Neuronal stem cell (in vitro differentiated cells): ENCODE measurements at regions not wholly inside any gene's neighbourhood (a gene's known extent, or its start where the extent isn't known, plus 50 kb on each side); places are given as distances from the start of the nearest gene placed in this dataset.
A peak's percentile ranks its signal among the peaks of the same experiment; 100 is the strongest.

Experiments used
- DNase-seq: peaks from one replicate; pipeline ENCODE4 v3.0.0-alpha.2; 2013; ENCODE audit warnings: low spot score
- H2AFZ ChIP-seq: one replicate; pipeline ENCODE4 v1.6.1; 2013; ENCODE audit warnings: mild to moderate bottlenecking, low read length, inconsistent platforms
- H2AK5ac ChIP-seq: 2 replicates; pipeline ENCODE4 v1.6.1; 2013; ENCODE audit warnings: low read depth, mild to moderate bottlenecking, inconsistent platforms, low read length, moderate library complexity, mixed read lengths
- H2BK120ac ChIP-seq: 2 replicates; pipeline ENCODE4 v1.6.1; 2013; ENCODE audit warnings: low read depth, mild to moderate bottlenecking, inconsistent platforms, low read length, moderate library complexity, mixed read lengths
- H2BK12ac ChIP-seq: one replicate; pipeline ENCODE4 v1.6.1; 2013; ENCODE audit warnings: low read length, inconsistent platforms
- H2BK15ac ChIP-seq: 2 replicates; pipeline ENCODE4 v1.6.1; 2013; ENCODE audit warnings: mild to moderate bottlenecking, low read length, inconsistent platforms, mixed read lengths
- H2BK5ac ChIP-seq: one replicate; pipeline ENCODE4 v1.6.1; 2013; ENCODE audit warnings: inconsistent platforms, mild to moderate bottlenecking, low read length, moderate library complexity
- H3K14ac ChIP-seq: one replicate; pipeline ENCODE4 v1.6.1; 2013; ENCODE audit warnings: low read length, inconsistent platforms
- H3K18ac ChIP-seq: 2 replicates; pipeline ENCODE4 v1.6.1; 2013; ENCODE audit warnings: low read length, inconsistent platforms
- H3K23ac ChIP-seq: 2 replicates; pipeline ENCODE4 v1.6.1; 2013; ENCODE audit warnings: low read depth, mild to moderate bottlenecking, mixed read lengths, low read length, inconsistent platforms; ENCODE audit not compliant: poor library complexity
- H3K27ac ChIP-seq: replicated peaks from 3 replicates; pipeline ENCODE4 v1.5.1; 2013; ENCODE audit warnings: low read length, inconsistent platforms
- H3K27me3 ChIP-seq, 3 experiments: 2 replicates each; pipeline ENCODE4 v1.6.1; 2013; ENCODE audit warnings: low read length in 3 of 3, mild to moderate bottlenecking in 2 of 3, inconsistent platforms in 1 of 3, low read depth in 1 of 3, mixed read lengths in 1 of 3, moderate library complexity in 1 of 3; ENCODE audit not compliant: control insufficient read depth in 3 of 3, insufficient read depth in 3 of 3
- H3K36me3 ChIP-seq, 2 donors: replicated peaks in 1 of 2; 2 replicates each; pipeline ENCODE4 v1.6.1; 2013; ENCODE audit warnings: low read length in 2 of 2; ENCODE audit not compliant: control insufficient read depth in 2 of 2, insufficient read depth in 2 of 2
- H3K4ac ChIP-seq: 2 replicates; pipeline ENCODE4 v1.6.1; 2013; ENCODE audit warnings: inconsistent platforms, mild to moderate bottlenecking, low read length, moderate library complexity
- H3K4me1 ChIP-seq, 2 donors: 1 replicate in 1 of 2; 2 replicates in 1 of 2; pipeline ENCODE4 v1.6.1; 2013; ENCODE audit warnings: low read length in 2 of 2, low read depth in 1 of 2; ENCODE audit not compliant: control insufficient read depth in 2 of 2, insufficient read depth in 1 of 2
- H3K4me2 ChIP-seq: one replicate; pipeline ENCODE4 v1.6.1; 2013; ENCODE audit warnings: mild to moderate bottlenecking, low read length, inconsistent platforms; ENCODE audit not compliant: insufficient read depth, poor library complexity, severe bottlenecking
- H3K4me3 ChIP-seq, 2 donors: 2 replicates each; pipeline ENCODE4 v1.5.1; 2013; ENCODE audit warnings: low read length in 2 of 2, mild to moderate bottlenecking in 2 of 2, inconsistent platforms in 1 of 2, moderate library complexity in 1 of 2
- H3K79me1 ChIP-seq: one replicate; pipeline ENCODE4 v1.6.1; 2013; ENCODE audit warnings: low read depth, mild to moderate bottlenecking, inconsistent platforms, low read length, moderate library complexity
- H3K9ac ChIP-seq: one replicate; pipeline ENCODE4 v1.6.1; 2013; ENCODE audit warnings: mild to moderate bottlenecking, low read depth, low read length, inconsistent platforms; ENCODE audit not compliant: poor library complexity
- H3K9me3 ChIP-seq, 2 donors: replicated peaks in 1 of 2; 2 replicates each; pipeline versions ENCODE3 to v1.6.1; 2013; ENCODE audit warnings: low read length in 2 of 2, mild to moderate bottlenecking in 2 of 2, inconsistent platforms in 1 of 2, low read depth in 1 of 2, mixed read lengths in 1 of 2, moderate library complexity in 1 of 2; ENCODE audit not compliant: control insufficient read depth in 2 of 2, insufficient read depth in 1 of 2
- H4K8ac ChIP-seq: one replicate; pipeline ENCODE4 v1.6.1; 2013; ENCODE audit warnings: low read depth, mild to moderate bottlenecking, inconsistent platforms, low read length, moderate library complexity
- H4K91ac ChIP-seq: one replicate; pipeline ENCODE4 v1.6.1; 2013; ENCODE audit warnings: low read length, low read depth, mild to moderate bottlenecking, inconsistent platforms; ENCODE audit not compliant: poor library complexity
- WGBS, 2 donors: extraction: QIAGEN DNeasy Blood & Tissue Kit; methylation state at CpG; one replicate each; pipeline ENCODE4 v1.1.7; 2013; ENCODE audit warnings: missing lambda C conversion rate in 2 of 2, mixed read lengths in 1 of 2; ENCODE audit not compliant: insufficient read length in 2 of 2, insufficient replicate concordance in 1 of 2; ENCODE audit errors: extremely low coverage in 2 of 2; 5-methylcytosine and 5-hydroxymethylcytosine counted together

DNA sequence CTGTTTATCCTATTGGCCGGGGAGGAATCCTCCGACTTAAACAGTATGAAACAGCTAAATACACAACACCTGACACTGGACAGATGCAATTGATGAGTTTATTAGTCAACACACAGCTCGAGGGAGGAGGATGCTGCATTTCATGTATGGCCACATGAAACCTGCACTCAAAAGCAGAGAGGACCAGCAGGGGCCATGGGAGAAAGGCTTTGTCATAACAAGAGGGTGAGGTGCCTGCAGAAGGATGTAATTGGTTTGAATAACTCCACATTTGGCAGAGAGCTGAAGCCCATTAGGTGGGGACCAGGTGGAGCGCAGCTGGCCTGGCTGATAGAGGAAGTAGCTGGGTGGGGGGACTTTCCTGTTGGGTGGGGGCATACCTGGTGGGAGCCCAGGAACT, 599.1 kb downstream of the PTPRU start:
- no peak overlapping the region for H2BK12ac ChIP-seq
- no peak overlapping the region for H4K8ac ChIP-seq
- no peak overlapping the region for H4K91ac ChIP-seq
- H2AK5ac ChIP-seq = no peak overlapping the region
- no peak overlapping the region for H3K4me2 ChIP-seq
- H3K4me1 ChIP-seq = peaks cover 0 to 4% of the 10 kb centered on the region in 2 donors
- no peak overlapping the region for H3K9ac ChIP-seq
- DNase-seq = no peak
- H3K4ac ChIP-seq = no peak overlapping the region
- H2BK120ac ChIP-seq = no peak overlapping the region
- no peak overlapping the region for H3K23ac ChIP-seq
- no peaks in the 10 kb centered on the region for H3K36me3 ChIP-seq
- WGBS, 2 donors = no CpG with 5 or more reads among the region's 4 CpGs
- no peak overlapping the region for H3K18ac ChIP-seq
- no peaks in the 10 kb centered on the region for H3K79me1 ChIP-seq
- H3K27ac ChIP-seq = no peak overlapping the region
- H2BK5ac ChIP-seq = no peak overlapping the region
- no peak overlapping the region for H2BK15ac ChIP-seq
- no peak overlapping the region for H2AFZ ChIP-seq
- H3K14ac ChIP-seq = no peak overlapping the region
- H3K4me3 ChIP-seq = no peak overlapping the region
- no peaks in the 10 kb centered on the region for H3K27me3 ChIP-seq
- H3K9me3 ChIP-seq = no peaks in the 10 kb centered on the region

DNA sequence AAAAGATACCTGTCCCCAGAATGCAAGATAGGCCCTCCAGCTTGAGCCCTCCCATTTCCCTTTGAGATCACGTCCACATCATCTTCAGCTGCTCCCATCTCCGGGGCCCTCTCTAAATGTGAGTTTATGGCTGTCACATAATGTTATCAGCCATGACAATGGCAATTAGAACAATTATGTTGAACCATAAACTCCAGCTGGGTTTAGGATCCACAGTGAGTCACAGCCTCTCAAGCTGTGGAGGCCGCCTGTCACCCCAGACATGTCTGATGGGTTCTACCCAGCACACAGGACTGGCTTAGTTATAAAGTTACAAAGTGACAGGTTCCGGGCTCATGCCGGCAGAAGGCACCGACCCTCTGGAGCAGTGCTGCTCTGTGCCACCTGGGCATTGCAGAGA, 597.3 kb downstream of the PTPRU start:
- H3K9me3 ChIP-seq = no peaks in the 10 kb centered on the region

DNA sequence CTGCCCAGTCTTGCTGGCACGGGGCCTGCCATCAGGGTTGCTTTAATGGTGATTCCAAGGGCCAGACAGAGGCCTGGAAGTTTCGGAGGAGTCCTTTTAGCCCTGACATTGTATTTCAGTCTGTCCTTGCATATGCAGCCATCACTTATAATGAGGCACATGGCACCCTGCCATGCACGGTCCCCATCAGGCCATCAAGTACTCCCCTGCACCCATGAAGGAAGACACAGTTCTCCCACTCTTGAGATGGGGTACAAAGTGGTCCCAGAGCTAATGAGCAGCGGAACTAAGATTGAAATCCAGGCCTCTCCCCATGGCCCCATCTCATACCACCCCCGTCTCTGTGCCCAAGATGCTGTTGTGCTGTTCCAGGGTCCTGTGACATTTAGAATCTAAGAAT, 596.6 kb downstream of the PTPRU start:
- Histone ChIP-seq H2BK5ac (no peak overlapping the region), H2BK15ac (no peak overlapping the region), H2BK120ac (no peak overlapping the region), H4K8ac (no peak overlapping the region), H3K4ac (no peak overlapping the region), H3K9me3 (no peaks in the 10 kb centered on the region), H3K4me3 (no peak overlapping the region), H2AFZ (no peak overlapping the region), H3K36me3 (no peaks in the 10 kb centered on the region), H3K9ac (no peak overlapping the region), H3K27ac (no peak overlapping the region), H3K18ac (no peak overlapping the region), H4K91ac (no peak overlapping the region), H3K4me1 (peaks cover 0 to 4% of the 10 kb centered on the region in 2 donors), H3K4me2 (no peak overlapping the region), H2AK5ac (no peak overlapping the region), H3K23ac (no peak overlapping the region), H3K14ac (no peak overlapping the region), H2BK12ac (no peak overlapping the region), H3K79me1 (no peaks in the 10 kb centered on the region), H3K27me3 (no peaks in the 10 kb centered on the region)
- no peak for DNase-seq
- WGBS, 2 donors = no CpG with 5 or more reads among the region's 5 CpGs

More for the DNA sequence above, 597.3 kb downstream of the PTPRU start:
- DNase-seq = no peak
- Histone ChIP-seq H3K27ac (no peak overlapping the region), H3K79me1 (no peaks in the 10 kb centered on the region), H4K8ac (no peak overlapping the region), H2BK120ac (no peak overlapping the region), H2AK5ac (no peak overlapping the region), H3K18ac (no peak overlapping the region), H3K23ac (no peak overlapping the region), H4K91ac (no peak overlapping the region), H2BK15ac (no peak overlapping the region), H3K9ac (no peak overlapping the region), H3K4ac (no peak overlapping the region), H3K4me2 (no peak overlapping the region), H2BK5ac (peak overlapping the region; percentile 43), H3K27me3 (no peaks in the 10 kb centered on the region), H2BK12ac (no peak overlapping the region), H2AFZ (no peak overlapping the region), H3K14ac (no peak overlapping the region), H3K4me3 (no peak overlapping the region), H3K36me3 (no peaks in the 10 kb centered on the region), H3K4me1 (peaks cover 0 to 4% of the 10 kb centered on the region in 2 donors)
- no CpG with 5 or more reads among the region's 6 CpGs for WGBS, 2 donors

DNA sequence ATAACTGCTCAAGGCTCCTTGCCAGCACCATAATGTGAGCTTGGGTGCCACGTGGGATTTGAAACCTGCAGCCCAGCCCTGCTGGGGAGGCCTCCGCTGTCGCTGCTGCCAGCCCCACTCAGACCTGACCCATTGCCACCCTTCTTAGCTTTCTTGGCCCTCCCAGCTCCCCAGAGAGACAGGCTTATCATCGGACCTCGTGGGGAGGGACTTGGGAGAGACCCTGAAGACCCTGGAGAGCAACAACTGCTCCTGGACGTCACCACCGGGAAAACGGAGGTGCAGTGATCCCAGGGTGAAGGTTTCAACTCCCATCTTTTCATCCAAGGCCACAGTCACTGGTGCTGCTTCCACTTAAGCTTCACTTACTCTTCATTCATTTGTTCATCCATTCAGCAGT, 596.1 kb downstream of the PTPRU start:
- Histone ChIP-seq H3K23ac (no peak overlapping the region), H3K9ac (no peak overlapping the region), H3K18ac (peak overlapping the region; percentile 46), H3K4ac (no peak overlapping the region), H2BK120ac (no peak overlapping the region), H3K36me3 (no peaks in the 10 kb centered on the region), H3K14ac (no peak overlapping the region), H3K4me3 (no peak overlapping the region), H3K27ac (no peak overlapping the region), H3K79me1 (no peaks in the 10 kb centered on the region), H3K9me3 (no peaks in the 10 kb centered on the region), H2AFZ (no peak overlapping the region), H3K4me2 (no peak overlapping the region), H2BK15ac (no peak overlapping the region), H2BK12ac (no peak overlapping the region), H4K8ac (no peak overlapping the region), H4K91ac (no peak overlapping the region), H3K4me1 (peaks cover 0 to 4% of the 10 kb centered on the region in 2 donors), H2BK5ac (no peak overlapping the region), H3K27me3 (no peaks in the 10 kb centered on the region), H2AK5ac (no peak overlapping the region)
- no CpG with 5 or more reads among the region's 8 CpGs for WGBS, 2 donors
- no peak for DNase-seq
